ENCODE measurements at regions not wholly inside any gene's neighbourhood (a gene's known extent, or its start where the extent isn't known, plus 50 kb on each side); places are given as distances from the start of the nearest gene placed in this dataset.

DNA sequence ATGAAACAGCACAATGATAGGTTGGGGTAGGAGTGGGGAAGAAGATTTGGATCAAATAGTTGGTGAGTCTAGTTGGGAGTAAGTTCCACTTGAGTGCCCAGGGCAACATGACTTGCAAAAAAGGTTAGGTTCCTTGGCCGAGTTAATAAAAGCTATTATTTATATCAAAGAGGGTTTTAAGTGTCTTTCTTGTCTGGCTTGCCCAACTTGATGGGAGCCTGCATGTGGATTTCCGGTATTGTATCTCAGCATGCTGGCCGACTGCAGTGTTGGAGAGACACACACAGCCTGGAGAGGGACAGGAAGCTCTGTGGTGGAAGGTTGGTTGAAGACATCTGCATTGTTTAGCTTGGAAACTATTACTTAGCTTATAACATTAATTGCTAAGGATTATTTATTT, 449.5 kb upstream of the TBL1XR1 start:
- intact Hi-C loops (cut with micrococcal nuclease) = loop anchor here (2.0 kb wide), 1 partner anchor 48 kb away; no protein-coding TSS in a partner anchor

DNA sequence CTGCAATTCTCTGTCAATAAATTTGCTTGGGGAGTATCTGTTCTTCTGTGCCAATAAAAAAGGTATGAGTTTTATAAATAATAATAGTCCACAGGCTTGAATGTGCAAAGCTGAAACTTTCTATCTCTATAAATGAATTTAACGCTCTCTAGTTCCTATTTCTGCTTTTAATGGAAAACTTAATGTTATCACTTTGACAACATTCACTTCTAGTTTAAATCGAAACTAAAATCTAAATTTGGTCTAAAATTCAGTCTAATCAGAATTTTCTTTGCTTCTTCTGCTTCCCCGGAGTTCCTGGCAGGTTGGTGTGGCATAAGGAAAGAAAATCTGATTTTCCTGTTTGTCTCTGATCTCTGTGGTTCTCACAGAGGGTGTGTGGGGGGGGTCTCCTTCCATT, 450.1 kb upstream of the TBL1XR1 start:
- intact Hi-C loops (cut with micrococcal nuclease) = loop anchor here (2.0 kb wide), 1 partner anchor 49 kb away; no protein-coding TSS in a partner anchor

- intact Hi-C loops (cut with micrococcal nuclease) = loop anchor here (2.0 kb wide), 1 partner anchor 49 kb away; no protein-coding TSS in a partner anchor
Observed at GRCh38 chr3:177647876-177648275, 450.6 kb upstream of the TBL1XR1 start.

- intact Hi-C loops (cut with micrococcal nuclease) = no loop called here
Observed at GRCh38 chr3:177652556-177653291, 455.4 kb upstream of the TBL1XR1 start.

- intact Hi-C loops (cut with micrococcal nuclease) = no loop called here
Observed at GRCh38 chr3:177657243-177657642, 460.0 kb upstream of the TBL1XR1 start.

GRCh38 chr3:177658354-177658753, 461.1 kb upstream of the TBL1XR1 start:
- intact Hi-C loops (cut with micrococcal nuclease) = no loop called here

DNA sequence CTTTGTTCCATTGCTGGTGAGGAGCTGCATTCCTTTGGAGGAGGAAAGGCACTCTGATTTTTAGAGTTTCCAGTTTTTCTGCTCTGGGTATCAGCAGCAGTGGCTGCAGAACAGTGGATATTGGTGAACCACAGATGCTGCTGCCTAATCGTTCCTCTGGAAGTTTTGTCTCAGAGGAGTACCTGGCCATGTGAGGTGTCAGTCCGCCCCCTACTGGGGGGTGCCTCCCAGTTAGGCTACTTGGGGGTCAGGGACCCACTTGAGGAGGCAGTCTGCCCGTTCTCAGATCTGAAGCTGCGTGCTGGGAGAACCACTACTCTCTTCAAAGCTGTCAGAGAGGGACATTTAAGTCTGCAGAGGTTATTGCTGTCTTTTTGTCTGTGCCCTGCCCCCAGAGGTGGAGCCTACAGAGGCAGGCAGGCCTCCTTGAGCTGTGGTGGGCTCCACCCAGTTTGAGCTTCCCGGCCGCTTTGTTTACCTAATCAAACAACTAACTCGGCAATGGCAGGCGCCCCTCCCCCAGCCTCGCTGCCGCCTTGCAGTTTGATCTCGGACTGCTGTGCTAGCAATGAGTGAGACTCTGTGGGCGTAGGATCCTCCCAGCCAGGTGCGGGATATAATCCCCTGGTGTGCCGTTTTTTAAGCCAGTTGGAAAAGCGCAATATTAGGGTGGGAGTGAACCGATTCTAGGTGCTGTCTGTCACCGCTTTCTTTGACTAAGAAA, 467.3 kb upstream of the TBL1XR1 start:
- intact Hi-C loops (cut with micrococcal nuclease) = loop anchor here (1.0 to 5.0 kb wide), 4 partner anchors 304 to 727 kb away; partner anchors contain the start of gene TBL1XR1

DNA sequence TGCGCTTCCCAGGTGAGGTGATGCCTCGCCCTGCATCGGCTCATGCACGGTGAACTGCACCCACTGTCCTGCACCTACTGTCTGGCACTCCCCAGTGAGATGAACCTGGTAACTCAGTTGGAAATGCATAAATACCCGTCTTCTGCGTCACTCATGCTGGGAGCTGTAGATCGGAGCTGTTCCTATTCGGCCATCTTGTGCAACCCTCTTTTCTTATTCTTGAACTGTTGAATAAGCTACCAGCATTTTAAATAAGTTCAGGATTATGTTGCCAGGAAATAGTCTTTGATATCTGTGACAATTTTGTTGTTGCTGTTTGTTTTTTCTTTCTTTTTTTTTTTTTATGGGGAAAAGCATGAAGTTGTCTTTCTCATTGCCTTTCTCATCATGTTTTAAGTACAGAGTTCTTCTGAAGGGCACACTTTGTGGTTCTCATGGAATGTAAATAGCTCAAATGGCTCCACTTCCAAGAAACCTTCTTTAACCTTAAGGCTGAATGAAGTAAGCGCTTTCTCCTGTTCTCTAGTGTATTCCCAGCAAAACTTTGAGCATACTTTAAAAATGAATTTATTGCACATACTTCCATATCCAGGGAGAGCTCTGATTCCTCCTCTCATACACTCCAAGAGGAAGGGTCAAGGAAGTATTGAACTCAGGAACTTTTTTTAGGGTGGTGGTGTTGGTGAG, 468.0 kb upstream of the TBL1XR1 start:
- intact Hi-C loops (cut with micrococcal nuclease) = loop anchor here (2.0 kb wide), 1 partner anchor 614 kb away; no protein-coding TSS in a partner anchor

DNA sequence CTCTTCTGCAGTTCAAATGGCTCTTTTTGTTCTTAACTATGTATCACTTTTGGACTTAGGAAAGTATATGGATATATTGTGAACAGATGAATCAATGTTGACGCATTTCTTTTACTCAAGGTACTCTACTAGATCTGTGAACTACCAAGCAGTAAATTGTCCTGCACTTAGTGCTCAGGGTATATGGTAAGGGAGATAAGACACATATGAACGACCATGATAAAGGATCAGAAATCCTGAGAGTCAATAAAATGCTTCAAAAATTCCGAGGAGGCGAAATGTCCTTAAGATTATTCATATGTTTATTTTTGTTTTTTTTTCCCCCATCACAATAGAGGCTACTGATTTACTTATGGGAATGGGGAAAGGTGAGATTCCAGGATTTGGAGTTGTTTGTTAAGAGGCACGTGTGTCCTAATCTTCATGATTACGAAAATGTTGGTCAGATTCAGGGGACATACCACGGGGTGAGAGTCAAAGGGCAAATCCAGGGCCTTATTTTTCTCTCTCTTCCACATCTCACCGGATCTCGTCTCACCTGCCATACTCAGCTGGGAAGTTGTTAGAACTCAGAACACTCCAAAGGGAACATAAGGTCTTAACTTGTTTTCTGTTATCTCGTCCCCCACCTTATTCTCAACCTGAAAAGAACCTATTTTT, 475.1 kb upstream of the TBL1XR1 start:
- intact Hi-C loops (cut with micrococcal nuclease) = no loop called here

DNA sequence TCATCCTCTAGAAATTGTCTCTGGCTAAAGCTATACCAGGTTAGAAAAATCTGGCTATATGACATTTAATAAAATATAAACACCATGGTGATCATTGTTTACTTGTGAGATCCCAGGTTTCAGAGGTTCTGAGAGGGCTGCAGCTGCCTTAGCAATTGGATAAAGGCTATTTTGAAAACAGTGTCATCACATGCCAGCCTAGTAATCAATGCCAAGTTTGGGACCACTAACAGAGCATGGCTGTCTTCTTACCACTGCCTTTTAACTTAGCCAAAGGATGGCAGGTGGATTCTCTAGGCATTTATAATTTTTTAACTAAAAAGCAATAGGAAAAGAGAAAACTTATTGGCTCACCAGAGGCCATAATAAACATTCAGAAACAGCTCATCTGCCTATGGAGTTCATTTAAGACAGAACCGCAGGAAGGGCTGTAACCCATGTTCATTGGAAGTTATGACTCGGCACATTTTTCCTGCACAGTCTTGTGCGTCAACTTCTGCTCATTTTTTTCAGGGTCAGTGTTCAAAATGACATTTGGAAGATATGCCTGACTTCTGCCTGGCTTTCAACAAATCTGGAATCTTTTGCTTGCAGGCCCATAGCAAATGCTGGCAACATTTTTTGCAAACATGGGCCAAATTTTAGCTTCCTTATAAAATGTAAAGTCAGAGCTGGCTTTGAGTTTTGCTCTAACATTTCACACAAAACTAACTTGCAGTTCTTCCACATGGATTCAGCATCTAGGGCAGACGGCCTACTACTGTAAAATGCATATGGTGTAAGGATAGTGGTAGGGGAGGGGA, 476.0 kb upstream of the TBL1XR1 start:
- intact Hi-C loops (cut with micrococcal nuclease) = no loop called here

DNA sequence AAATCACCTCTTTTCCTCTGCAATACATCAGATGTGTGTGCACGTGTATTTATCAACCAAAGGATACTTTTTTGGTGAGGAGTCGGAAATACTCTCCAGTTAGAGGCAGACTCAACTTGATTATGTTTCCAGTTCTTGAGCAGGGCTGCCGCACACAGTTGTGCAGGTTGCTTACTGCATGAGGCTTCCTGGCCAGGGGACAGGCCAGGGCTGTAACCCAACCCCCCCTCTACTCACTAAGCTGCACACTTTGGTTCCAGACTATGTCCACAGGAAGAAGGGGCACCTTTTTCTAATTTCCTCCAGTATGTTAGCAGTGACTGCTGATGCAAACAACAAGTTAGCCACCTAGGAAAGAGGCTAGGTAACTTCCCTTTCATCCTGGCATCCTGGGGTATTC, 476.9 kb upstream of the TBL1XR1 start:
- intact Hi-C loops (cut with micrococcal nuclease) = no loop called here

- intact Hi-C loops (cut with micrococcal nuclease) = no loop called here
Observed at GRCh38 chr3:177676148-177676547, 478.9 kb upstream of the TBL1XR1 start.

GRCh38 chr3:177676947-177677587, 479.8 kb upstream of the TBL1XR1 start:
- intact Hi-C loops (cut with micrococcal nuclease) = no loop called here

- intact Hi-C loops (cut with micrococcal nuclease) = no loop called here
Observed at GRCh38 chr3:177679568-177680471, 482.5 kb upstream of the TBL1XR1 start.

DNA sequence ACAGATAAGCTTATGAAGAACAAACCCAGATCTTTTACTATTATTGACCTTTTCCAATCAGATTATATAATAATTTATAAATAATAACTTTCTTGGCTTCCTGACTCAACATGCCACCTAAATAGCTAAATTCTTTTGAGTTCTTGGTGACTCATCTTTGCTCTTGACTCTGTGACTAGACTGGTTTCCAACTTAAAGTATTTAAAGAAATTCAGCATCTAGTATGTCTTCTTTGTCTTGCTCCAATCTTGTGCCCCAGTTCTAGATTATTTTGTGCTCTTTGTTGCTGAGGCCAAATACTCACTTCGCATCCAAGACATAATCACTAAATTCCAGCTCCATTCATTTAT, 483.2 kb upstream of the TBL1XR1 start:
- intact Hi-C loops (cut with micrococcal nuclease) = no loop called here

DNA sequence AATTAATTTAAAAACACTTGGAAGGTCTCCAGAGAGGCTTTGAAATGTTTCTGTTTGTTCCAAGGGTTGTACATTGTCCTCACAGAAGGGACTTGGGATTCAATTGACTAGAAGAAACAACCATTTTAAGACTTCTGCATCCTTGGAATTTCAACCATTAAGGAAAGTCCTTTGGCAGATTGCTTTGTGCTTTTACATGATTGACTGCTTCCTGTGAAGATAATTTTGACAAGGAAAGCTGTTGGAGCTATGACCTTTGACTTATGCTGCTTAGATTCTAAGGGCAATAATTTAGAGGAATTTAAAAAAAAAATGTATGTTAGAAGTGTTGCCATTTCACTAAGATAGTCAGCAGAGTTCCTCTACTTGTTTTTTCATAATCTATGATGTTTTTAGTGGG, 483.9 kb upstream of the TBL1XR1 start:
- intact Hi-C loops (cut with micrococcal nuclease) = no loop called here

GRCh38 chr3:177681852-177682251, 484.6 kb upstream of the TBL1XR1 start:
- intact Hi-C loops (cut with micrococcal nuclease) = no loop called here

GRCh38 chr3:177683586-177683985, 486.3 kb upstream of the TBL1XR1 start:
- intact Hi-C loops (cut with micrococcal nuclease) = no loop called here

DNA sequence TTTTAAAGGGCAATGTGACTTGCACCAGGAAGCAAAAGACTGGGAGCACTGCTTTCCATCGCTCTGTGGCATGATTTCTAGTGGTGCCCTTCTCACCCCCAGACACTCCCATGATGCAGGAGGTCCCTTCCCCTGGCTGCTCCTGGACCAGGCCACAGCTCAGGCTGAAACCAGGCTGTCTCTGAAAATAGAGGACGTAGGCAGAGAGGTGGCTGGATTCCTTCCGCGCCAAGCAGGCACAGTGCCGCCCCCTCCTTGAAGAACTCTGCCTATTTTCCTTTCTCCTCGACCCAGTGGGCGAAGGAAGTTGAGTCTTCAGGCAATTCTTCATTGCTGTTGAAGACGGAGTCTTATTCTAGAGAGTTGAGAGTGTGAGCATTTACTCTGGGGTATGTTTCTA, 489.4 kb upstream of the TBL1XR1 start:
- intact Hi-C loops (cut with micrococcal nuclease) = no loop called here
